ENCODE measurements at regions not wholly inside any gene's neighbourhood (a gene's known extent, or its start where the extent isn't known, plus 50 kb on each side); places are given as distances from the start of the nearest gene placed in this dataset.

DNA sequence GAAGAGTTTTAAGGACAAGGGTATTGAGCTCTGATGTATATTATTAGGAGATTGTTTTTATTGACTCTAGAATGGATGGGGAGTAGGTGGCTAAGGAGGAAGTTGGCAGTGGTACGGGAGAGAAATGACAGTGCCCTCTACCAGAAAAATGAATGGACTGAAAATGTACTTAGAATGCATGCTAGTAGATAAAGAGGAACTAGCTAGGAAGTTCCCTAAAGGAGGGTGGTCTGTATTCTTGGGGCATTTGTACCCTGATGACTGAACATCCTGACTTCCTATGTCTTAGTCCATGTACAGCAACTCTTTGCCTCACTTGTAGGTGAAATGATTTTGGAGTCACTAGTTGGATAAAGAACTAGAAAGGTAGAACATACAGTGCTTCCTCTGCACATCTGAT, 581.5 kb upstream of the RBFOX1 start:
- TF ChIP-seq CTCF (conservative IDR thresholded peaks at IDR 0.05; ENCODE audit: low read length) (no peak), EZH2phosphoT487 (IDR thresholded peaks at IDR 0.05; ENCODE audit: borderline replicate concordance, low read depth, low read length) (no peak)
